ENCODE measurements at regions not wholly inside any gene's neighbourhood (a gene's known extent, or its start where the extent isn't known, plus 50 kb on each side); places are given as distances from the start of the nearest gene placed in this dataset.

- H3K9me2 ChIP-seq (replicated peaks; ENCODE audit: insufficient read depth, low read length): no peaks in the 10 kb centered on the region
- H3K4me2 ChIP-seq (ENCODE audit: low read depth, low read length, poor library complexity, severe bottlenecking): no peak overlapping the region
- no peaks in the 10 kb centered on the region for H4K20me1 ChIP-seq (ENCODE audit: low read depth, low read length)
- no peaks in the 10 kb centered on the region for H3K27me3 ChIP-seq (ENCODE audit: low read length)
- TF ChIP-seq CTCF (IDR thresholded peaks at IDR 0.05; ENCODE audit: insufficient read depth, low read length, poor library complexity, severe bottlenecking) (no peak), EZH2phosphoT487 (conservative IDR thresholded peaks at IDR 0.05; ENCODE audit: low read length) (no peak)
- no peaks in the 10 kb centered on the region for H3K9me3 ChIP-seq (ENCODE audit: insufficient read depth, low read length)
- no peak overlapping the region for H2AFZ ChIP-seq (ENCODE audit: low read depth, low read length, severe bottlenecking)
- H3F3A ChIP-seq (ENCODE audit: insufficient read depth): no peaks in the 10 kb centered on the region
- no peak overlapping the region for H3K27ac ChIP-seq (ENCODE audit: low read depth, low read length)
- H3K79me2 ChIP-seq (ENCODE audit: insufficient read depth, low read length): no peaks in the 10 kb centered on the region
- no peak overlapping the region for H3K9ac ChIP-seq (ENCODE audit: low read length)
- H3K4me3 ChIP-seq (ENCODE audit: insufficient read depth, low read length, poor library complexity, severe bottlenecking): no peak overlapping the region
- no peaks in the 10 kb centered on the region for H3K36me3 ChIP-seq (ENCODE audit: low read length)
These were observed 873.4 kb upstream of the ADAMTS5 start for GRCh38 chr21:27840262-27840661.

DNA sequence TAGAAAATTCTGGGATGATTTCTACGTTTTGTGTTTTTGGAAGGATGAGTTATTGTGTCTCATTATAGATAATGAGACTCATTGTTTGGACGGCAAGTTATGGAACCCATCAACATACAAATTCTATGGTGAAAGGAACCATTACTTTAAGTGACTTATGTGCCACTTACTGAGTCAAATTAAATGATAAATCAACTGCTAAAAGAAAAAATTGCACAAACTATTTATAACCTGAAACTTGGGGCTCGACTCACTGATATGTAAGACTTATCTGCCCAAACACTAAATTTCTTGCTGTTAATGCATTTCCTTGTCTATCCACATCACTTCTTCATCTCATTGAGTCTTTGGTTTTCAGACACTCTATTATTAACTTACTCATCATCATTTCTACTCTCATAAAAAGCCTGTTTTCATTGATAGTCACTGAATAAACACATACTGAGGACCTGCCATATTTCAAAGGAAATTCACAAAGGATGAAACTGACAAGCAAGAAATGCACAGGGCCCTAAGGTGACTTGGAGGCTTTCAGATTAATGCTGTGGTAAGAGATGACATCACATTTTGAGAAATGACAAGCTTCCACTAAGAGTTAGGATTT lies 872.7 kb upstream of the ADAMTS5 start:
- Histone ChIP-seq H2AFZ (ENCODE audit: low read depth, low read length, severe bottlenecking) (no peak overlapping the region), H3F3A (ENCODE audit: insufficient read depth) (no peaks in the 10 kb centered on the region), H3K27me3 (ENCODE audit: low read length) (no peaks in the 10 kb centered on the region), H3K36me3 (ENCODE audit: low read length) (no peaks in the 10 kb centered on the region), H3K27ac (ENCODE audit: low read depth, low read length) (no peak overlapping the region), H3K4me3 (ENCODE audit: insufficient read depth, low read length, poor library complexity, severe bottlenecking) (no peak overlapping the region), H3K4me2 (ENCODE audit: low read depth, low read length, poor library complexity, severe bottlenecking) (no peak overlapping the region), H3K9me2 (replicated peaks; ENCODE audit: insufficient read depth, low read length) (no peaks in the 10 kb centered on the region), H3K79me2 (ENCODE audit: insufficient read depth, low read length) (no peaks in the 10 kb centered on the region), H3K9ac (ENCODE audit: low read length) (no peak overlapping the region), H3K9me3 (ENCODE audit: insufficient read depth, low read length) (no peaks in the 10 kb centered on the region), H4K20me1 (ENCODE audit: low read depth, low read length) (no peaks in the 10 kb centered on the region)
- no peak for TF ChIP-seq EZH2phosphoT487 (conservative IDR thresholded peaks at IDR 0.05; ENCODE audit: low read length)
- TF ChIP-seq CTCF (IDR thresholded peaks at IDR 0.05; ENCODE audit: insufficient read depth, low read length, poor library complexity, severe bottlenecking): no peak

- Histone ChIP-seq H3K9me2 (replicated peaks; ENCODE audit: insufficient read depth, low read length) (no peaks in the 10 kb centered on the region), H4K20me1 (ENCODE audit: low read depth, low read length) (no peaks in the 10 kb centered on the region), H3K27me3 (ENCODE audit: low read length) (no peaks in the 10 kb centered on the region), H3K4me2 (ENCODE audit: low read depth, low read length, poor library complexity, severe bottlenecking) (no peak overlapping the region), H3K4me3 (ENCODE audit: insufficient read depth, low read length, poor library complexity, severe bottlenecking) (no peak overlapping the region), H2AFZ (ENCODE audit: low read depth, low read length, severe bottlenecking) (no peak overlapping the region), H3F3A (ENCODE audit: insufficient read depth) (no peaks in the 10 kb centered on the region), H3K9me3 (ENCODE audit: insufficient read depth, low read length) (no peaks in the 10 kb centered on the region), H3K9ac (ENCODE audit: low read length) (no peak overlapping the region), H3K79me2 (ENCODE audit: insufficient read depth, low read length) (no peaks in the 10 kb centered on the region), H3K27ac (ENCODE audit: low read depth, low read length) (no peak overlapping the region), H3K36me3 (ENCODE audit: low read length) (no peaks in the 10 kb centered on the region)
- TF ChIP-seq CTCF (IDR thresholded peaks at IDR 0.05; ENCODE audit: insufficient read depth, low read length, poor library complexity, severe bottlenecking) (no peak), EZH2phosphoT487 (conservative IDR thresholded peaks at IDR 0.05; ENCODE audit: low read length) (no peak)
These were observed 871.7 kb upstream of the ADAMTS5 start for GRCh38 chr21:27838573-27838972.
